ENCODE measurements at regions not wholly inside any gene's neighbourhood (a gene's known extent, or its start where the extent isn't known, plus 50 kb on each side); places are given as distances from the start of the nearest gene placed in this dataset.

DNA sequence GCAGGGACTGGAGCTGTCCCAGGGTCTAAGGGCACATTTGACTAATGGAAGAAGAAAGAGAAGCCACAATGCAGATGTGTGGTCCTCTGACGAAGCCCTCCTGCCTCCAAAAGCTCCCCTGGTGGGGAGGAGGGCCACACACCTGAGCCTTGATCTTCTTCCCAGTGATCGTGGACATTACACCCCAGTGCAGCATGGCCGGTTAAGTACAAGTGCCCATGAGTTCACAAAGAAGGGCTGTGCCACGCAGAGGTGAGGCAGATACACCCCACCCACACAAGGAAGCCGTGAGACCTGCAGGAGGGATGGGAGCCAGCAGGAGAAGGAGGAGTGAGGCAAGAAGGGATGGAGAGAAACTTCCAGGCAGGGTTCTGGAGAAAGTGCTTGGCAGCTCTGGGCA lies 199.0 kb upstream of the MVB12B start:
- DNase-seq, result no peak

DNA sequence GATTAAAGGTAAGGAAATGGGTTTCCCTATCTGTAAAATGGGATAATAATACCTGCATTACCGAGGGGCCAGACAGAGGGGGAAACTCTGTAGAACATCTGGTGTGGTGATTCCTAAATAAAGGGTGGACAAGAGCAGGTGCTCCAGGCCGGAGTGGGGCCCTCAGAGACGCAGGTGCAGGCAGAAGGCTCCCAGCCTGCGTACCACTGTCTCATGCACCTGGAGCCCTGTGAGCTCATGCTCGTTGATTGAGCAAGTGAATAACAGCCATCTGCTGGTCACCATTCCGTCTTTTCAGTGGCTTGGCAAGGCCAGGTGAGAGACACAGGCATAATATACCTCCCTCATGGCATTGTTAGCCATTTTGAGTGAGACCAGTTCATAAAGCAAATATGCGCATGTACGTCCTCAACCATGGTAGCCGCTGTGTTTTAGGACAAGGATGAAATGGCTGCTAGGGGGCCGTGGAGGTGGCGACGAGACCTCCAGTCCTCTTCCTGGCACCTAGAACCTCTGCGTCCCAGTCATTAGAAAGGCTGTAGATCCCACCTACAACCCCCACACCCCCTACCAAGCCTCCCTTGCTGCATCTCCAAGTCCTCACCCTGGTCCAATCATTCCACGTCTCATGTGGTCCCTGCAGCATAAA lies 198.0 kb upstream of the MVB12B start:
- no peak for DNase-seq

DNA sequence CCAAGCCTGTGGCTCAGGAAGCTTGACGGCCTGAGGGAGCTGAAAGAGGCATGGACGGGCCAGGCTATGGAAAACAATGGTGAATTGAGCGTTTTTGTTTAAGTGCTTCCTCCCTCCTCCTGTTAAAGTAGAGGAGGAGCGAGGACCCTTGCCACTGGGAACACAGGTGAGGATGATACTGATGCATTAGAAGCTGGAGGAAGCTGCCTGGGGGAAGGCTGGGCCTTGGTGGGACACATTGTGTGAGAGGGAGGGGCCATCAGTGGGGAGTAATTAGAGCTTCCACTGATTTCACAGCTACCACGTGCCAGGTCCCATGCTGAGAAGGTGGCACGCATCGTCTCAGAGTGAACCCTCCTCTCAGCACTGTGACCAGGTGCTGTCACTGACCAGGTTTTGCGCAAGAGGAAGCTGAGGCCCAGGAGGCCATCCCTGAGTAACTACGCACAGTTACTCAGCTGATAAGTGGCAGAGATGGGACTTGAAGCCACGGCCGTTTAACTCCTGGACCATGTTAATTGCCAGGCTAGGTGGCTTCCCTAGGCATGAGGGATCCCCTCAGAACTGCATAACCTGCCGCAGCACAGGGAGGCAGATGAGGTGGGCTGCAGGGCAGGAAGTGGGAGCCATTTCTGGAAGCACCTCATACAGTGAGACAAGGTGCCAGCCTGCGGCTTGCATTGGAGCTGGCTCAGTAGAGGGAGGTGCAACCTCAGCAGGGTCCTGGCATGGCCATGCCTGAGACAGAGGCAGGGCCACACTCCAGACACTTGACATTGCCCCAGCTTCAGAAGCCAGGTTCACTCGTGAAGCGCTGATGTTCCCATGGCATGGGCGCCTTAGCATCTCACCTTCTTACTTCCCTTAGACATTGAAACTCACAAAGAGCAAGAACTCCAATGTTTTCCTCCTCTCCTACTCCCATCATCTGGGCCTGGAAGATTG lies 195.3 kb upstream of the MVB12B start:
- no peak for DNase-seq

DNA sequence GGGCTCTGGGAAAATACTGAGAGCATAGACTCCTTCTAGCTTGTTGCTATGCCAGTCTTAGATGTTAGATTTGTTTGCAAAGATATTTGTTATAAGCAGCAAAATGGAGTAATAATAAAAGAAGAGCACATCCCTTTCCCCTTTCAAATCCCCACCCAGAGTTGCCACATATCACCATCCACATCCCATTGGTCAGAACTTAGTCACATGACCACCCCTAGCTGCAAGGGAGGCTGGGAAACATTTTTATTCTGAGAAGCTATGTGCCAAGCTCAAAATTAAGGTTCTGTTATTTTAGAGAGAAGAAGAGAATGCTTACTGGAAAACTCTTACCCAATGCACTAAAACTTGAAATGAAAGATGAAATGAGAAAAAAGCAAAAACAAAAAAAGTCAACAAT lies 193.9 kb upstream of the MVB12B start:
- no peak for DNase-seq

DNA sequence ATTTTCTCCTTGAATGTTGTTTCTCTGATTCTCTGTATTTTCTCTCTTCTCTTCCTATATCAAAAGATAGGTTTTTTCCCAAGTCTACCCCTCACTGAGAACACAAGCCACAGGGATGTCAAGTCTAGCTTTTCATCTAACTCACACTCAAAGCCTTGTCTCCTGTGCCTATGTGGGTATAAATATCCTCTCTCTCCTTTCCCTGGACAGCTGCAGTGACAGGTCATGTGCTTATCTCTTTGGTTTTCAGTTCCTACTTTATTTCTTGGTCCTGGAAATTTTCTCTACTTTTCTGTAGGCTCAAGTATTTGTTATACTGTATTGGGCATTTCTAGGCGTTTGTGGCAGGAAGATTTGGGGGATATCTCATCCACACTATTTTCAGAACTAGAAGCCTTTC lies 182.4 kb upstream of the MVB12B start:
- no peak for DNase-seq

DNA sequence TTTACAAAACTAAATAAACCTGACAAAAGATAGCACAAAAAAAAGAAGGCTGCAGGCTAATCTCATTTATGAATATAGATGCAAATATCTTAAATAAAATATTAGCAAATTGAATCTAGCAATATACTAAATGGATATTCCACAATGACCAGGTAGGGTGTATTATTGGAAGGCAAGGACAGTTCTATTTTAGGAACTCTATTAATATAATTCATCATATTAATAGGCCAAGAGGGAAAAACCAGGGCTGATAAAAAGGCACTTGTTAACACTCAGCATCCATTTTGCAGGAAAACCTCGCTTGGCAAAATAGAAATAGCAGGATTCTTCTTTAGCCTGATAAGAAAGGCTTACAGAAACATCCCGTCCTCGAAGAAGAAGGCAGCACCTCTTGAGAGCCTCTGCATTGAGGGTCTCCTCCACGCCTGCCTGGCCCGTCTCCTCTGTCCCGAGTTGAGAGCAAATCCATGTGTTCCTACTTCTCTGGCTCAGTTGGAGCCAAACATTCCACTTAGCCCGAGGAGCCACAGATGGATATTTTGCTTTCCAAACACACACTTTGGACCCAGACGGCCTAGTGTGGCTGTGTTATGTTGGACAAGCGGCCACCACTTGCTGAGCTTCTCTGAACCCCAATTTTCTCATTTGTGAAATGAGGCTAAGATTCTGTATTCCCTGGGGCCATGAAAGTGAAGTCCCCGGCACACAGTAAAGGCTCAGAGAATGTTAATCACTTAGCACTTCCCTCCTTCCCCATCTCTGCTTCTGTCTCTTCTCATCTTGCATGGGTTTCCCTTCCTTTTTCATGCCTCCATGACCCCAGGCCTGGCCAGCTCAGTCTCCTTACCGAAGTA lies 181.8 kb upstream of the MVB12B start:
- no peak for DNase-seq

DNA sequence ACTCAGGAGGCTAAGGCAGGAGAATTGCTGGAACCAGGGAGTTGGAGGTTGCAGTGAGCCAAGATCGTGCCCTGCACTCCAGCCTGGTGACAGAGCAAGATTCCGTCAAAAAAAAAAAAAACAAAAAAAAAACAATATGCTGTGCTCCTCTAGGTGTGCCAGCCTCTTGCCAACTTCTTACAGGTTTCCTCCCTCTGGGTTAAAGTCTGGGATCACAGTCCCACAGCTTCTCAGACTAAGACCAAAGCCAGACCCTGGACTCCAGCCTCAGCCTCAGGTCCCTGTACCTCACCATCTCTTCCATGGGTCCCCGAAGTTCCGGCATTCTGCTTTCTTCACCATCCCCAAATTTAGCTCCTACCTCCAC lies 180.8 kb upstream of the MVB12B start:
- DNase-seq, result no peak

DNA sequence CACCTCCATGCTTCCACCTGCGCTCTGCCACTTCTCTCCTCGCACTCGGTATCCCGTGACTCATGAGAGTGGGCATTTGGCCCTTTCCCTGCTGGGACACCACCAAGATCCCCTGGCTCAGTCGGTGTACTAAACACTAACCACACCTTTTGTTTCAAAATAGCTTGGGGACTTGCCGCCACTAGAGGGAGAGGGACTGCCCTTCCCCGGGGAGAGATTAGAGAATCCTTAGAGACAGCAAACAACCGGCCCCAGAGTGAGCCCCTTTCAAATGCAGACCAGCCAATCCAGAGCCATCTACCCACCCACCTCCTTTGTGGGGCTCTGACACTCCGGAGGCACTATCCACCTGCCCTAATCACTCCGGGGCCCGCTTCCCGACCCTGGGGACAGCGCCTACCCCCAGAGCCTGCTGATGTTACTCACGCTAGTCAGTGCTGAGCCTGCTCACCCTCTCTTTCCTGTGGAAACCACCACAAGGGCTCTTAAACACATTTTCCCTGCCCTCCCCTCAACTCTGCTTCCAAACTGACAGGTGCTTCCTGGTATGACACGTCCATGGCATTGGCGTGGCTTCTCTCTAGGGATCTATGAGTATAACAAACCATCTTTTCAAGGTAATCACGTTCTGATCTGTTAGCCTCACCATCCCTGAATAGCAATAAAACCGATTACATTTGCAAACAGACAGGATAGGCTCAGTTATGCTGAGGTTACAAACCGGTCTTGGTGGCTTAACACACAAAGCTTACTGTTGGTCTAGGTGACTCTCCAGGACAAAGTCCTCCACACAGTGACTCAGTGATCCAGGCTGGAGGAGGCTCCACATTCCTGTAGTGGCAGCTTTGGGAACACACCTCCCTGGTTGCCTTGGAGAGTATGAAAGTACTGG lies 180.1 kb upstream of the MVB12B start:
- DNase-seq, result no peak

DNA sequence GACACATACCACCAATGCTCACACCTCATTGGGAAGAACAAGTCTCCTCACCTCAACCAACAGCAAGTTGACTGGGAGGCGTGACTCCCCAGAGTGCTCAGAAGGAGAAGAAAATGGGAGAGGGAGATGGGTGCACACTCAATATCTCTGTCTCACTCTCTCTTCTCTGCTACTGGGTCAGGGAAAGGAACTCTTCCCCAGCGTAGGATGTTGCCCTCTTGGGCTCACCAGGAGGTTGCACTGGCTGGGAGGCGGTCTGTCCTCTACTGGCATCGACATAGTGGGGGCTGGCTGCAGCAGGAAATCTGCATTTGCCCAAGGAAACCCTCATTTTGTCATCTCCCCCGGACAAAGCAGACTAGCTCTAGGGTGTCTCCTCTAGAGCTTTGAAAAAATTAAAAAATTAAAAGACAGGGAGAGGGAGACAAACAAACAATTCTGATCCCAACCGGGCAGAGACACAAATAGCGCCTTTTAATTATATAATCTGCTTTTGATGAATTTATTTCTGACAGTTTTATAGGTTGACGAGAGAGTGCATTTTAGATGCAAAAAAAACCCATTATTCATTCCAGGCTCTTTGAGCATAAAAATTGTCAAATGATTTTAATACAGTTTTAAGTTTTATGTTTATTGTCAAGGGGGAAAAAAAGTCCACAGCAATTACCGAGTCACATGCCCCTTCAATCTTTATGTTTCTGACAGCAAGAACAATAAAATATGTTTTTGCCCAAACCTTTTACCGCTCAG lies 179.3 kb upstream of the MVB12B start:
- DNase-seq, result no peak

DNA sequence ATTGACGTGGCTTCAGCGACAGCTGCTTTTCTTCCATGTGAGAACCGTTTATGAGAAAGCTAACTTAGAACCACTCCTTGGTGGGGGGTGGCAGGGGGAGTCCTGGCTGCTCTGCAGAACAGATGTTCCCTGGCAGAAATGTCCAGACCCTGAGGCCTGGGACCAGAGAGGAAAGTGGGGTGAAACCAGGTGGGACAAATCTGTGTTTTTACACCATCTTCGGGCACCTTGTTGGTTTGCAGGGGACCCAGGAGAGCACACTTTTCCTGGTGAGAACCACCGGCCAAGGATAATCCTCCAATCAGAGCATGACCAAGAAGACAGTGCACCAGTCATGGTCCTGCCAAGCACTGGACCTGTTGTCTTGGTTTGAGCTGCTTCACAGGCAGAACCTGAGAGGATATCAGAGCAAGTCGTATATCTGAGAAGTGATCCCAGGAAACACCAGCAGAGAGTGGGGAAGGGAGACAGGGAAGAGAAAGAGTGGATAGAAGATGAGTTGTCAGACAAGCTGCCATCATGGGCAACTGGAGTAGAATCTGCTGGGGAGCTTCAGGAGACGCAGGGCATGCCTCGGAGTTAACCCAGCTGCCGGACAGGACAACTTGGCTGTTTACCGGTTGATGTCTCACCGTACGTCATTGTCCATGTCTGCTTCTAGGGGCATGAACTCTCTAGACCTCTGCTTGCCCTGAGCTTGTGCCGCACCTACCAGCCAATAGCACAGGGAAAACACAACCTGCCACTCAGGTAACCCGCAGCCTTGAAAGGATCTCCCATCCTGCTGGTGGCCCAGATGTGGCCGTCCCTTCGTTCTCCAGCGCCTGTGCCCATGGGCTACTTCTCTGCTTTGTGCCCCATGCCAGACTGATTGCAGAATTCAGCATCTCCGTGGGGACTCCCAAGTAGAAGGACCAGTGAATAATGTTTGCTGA lies 178.4 kb upstream of the MVB12B start:
- no peak for DNase-seq

DNA sequence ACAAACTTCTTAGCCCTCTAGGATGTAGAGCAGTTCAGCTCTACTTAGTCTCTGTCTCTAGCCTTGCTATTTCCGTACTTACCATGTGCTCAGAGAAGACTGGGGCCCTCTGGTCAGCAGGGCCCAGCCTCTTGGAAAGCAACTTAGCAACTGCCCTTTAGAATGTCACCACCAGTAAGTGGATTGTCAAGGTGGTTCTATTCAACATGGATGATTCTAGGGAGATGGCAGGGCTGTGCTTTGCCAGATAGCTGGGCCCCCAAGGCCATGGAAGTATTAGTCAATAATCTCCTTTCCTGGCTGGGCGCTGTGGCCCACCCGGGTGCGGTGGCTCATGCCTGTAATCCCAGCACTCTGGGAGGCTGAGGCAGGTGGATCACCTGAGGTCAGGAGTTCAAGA lies 177.6 kb upstream of the MVB12B start:
- DNase-seq, result no peak

DNA sequence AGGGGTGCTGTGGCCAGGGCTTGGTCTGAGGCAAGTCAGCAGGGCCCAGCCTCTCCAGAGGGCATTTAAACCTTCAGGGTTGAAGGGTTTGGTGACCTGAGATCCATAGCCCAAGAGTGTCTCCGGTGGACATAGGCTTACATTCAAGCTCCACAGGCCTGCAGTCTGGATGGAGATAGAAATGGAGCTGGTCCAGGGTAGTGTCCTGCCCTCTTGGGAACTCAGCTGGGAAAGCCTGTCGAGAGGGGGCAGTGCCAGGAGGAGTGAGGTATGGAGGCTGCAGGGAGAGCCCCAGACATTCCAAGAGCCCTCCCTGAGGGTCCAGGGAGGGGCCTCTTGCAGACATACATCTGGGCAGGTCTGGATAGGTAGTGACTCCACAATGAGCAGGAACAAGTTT lies 177.0 kb upstream of the MVB12B start:
- DNase-seq, result no peak

DNA sequence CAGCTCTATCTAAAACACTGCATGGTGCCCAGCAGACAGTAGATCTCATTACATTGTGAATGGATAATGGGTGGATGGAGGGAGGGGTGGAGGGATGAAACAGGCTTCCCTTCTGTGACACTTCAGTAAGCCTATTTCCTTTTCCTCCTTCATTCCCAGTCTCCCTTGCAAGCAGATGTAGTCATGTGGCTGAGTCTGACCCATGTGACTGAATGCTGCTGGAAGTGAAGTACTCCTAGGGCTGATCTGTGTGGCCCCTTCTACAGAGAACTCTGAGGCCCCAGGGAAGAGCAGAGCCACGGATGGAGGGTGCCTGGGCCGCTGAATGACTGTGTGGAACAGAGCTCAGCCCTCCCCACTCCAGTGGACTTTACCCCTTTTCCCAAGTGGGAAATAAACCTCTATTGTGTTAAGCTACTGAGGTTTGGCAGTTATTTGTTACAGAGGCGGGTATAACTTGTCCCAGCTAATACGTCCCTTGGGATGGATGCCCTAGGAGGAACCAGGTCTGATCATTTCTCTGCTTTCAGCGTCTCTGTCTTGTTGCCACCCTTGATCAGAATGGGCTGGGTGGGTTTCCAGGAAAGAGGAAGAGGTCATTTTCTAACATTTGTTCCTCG lies 176.1 kb upstream of the MVB12B start:
- no peak for DNase-seq

DNA sequence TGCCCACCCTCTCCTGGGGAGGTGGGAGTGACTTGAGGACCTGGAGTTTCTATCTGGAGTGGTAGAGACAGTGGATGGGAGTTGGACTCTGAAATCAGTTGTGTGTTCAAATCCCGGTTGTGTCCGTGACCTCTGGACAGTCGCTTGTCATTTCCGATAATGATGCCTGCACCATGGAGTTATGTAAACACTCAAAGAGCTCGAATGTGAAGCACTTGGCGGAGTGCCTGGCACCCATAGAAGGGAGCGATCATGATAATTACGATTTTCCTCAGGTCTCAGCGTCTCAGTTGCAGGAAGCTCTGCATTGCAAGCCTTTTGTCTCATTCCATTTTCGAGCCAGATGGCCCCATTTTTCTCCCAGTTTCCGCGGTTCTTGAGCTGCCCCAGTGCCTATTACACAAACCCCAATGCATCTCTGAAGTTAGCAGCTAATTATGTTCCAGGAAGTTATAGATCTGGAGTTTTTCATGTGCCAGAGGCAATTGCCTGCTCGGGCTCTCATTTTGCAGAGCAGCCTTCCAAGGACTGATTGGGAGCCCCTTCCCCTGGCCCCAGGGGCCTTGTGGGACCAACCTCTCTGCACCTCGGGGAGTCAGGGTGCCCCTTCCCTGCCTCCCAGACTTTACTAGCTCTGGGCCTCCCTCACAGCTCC lies 175.5 kb upstream of the MVB12B start:
- no peak for DNase-seq

DNA sequence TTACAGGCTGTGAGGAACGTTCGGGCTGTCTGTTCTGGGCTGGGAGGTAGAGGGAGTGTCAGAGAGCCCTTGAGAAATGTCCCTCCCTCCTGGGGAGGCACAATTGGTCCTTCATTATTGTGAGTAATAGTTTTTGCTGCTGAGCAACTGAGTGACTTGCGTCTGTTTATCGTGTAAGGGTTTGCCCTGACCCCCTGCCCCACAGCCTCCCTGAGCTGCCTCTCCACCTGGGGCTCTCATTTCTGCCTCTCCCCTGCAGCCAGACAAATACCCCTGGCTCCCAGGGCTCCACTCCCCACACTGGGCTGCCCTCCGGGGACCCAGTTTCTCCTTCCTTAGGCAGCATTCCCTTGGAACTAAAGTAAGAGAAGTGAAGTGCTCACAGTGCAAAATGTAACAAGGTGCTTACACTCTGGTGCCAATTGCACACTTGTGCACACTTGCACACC lies 174.9 kb upstream of the MVB12B start:
- DNase-seq, result no peak

DNA sequence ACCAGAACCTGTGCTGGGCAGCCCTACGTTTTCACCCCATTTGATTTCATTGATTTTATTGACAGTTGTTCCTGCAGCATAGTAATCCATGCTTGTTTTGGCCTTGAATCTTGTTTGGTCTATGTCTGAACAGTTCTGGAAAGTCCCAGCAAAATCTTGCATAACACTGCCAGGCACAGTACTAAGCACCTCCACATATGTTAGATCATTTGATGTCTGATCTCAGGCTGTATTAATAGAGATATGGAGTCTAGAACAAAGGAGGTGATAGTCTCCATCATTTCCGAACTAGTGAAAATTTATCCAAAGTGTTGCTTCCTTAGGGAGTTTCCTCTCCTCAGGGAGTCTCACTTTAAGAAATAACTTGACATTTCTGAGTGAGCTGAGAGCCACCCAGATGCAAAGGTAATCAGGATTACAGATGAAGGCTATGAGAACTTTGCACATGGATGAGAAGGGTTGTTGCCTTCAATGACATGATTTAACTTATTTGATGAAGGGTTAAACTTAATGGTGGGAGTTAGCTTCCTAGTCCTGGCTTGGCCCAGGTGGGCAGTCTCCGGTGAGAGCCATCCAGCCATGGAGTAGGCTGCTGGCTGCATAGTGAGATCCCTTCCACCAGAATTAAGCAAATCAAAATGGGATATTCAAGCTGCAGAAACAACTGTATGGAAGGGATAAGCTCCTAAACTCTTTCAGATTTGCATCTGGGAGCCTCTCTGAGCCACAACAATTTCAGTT lies 173.8 kb upstream of the MVB12B start:
- DNase-seq, result no peak

DNA sequence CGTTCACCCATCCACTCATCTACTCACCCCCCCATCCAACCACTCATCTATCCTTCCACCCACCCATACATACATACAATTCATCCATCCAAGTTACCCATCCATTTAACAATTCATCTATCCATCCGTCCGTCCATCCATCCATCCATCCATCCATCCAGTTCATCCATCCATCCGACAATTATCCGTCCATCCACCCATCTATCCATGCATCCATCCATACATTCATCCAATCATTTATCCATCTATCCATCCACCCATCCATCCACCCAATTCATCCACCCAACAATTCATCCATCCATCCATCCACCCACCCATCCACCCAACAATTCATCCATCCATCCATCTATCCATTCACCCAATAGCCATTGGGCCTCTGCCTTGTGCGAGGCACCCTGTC lies 173.2 kb upstream of the MVB12B start:
- no peak for DNase-seq

DNA sequence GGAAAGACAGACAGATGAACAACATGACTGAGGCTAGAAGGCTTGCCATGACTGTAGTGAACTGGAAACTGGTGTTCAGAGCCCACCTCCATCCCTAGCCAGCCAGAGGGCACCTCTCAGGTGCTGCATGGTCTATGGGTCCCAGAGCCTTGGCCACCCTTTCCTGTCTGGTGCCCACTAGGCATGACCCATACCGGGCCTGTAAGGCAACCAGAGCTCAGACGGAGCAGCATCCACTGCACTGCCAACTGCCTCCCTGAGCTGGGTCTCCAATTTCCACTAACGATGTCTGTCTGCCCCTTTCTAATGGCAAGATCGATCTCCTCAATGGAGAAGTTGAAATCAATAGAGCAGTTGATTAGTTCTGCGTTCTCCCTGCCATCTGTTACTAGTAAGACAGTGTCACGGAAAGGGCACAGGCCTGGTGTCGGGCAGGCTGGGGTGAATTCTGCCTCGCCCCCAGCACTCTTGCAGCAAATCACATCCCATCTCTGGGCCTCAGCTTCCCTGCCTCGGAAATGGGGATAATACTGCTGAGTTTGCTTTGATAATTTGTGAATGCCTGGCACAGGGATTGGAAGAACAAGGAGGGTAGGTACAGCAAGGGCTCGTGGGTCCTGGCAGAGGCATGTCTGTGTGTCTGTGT lies 172.3 kb upstream of the MVB12B start:
- no peak for DNase-seq

Data from activated CD8-positive, alpha-beta memory T cell treated with anti-CD3 and anti-CD28 coated beads, Interleukin-2, amount 50 U/mL, for 4 hours (primary cell).